ENCODE measurements at regions not wholly inside any gene's neighbourhood (a gene's known extent, or its start where the extent isn't known, plus 50 kb on each side); places are given as distances from the start of the nearest gene placed in this dataset.

DNA sequence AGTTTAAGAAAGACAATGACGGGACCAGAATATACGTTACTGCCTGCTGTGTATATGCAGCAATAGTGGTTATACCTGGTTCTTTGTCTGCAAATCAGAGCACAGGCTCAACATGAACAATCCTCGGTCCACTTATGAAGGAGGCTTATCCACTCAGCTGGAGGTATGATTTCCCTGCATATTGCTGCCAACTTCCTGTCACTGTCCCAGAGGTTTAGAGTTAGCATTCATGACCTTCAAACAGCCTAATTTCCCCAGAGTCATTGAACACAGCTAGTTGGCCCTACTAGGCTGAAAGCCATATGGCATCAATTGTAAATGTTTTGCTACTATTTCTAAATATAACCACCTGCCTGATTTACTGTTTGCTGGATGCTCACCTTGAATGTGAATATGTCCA, 224.9 kb upstream of the ZNF717 start:
- TF ChIP-seq POLR2AphosphoS5 (IDR thresholded peaks at IDR 0.05): no peak
- TF ChIP-seq POLR2A (IDR thresholded peaks at IDR 0.05): no peak
- Histone ChIP-seq H3K4me3 (no peak overlapping the region), H3K4me1 (no peaks in the 10 kb centered on the region), H3K27ac (no peak overlapping the region), H3K36me3 (no peaks in the 10 kb centered on the region), H3K27me3 (no peaks in the 10 kb centered on the region), H3K9me3 (no peaks in the 10 kb centered on the region)
- 80% methylated on average over 3 of the region's 3 CpGs for WGBS, 2 donors
- ATAC-seq (ENCODE audit: low FRiP score in 2 of 2) (no peak), DNase-seq (no peak)

- Histone ChIP-seq H3K9me3 (no peaks in the 10 kb centered on the region), H3K4me1 (no peaks in the 10 kb centered on the region), H3K36me3 (no peaks in the 10 kb centered on the region), H3K4me3 (no peak overlapping the region), H3K27me3 (no peaks in the 10 kb centered on the region), H3K27ac (no peak overlapping the region)
- TF ChIP-seq EP300 (IDR thresholded peaks at IDR 0.05): no peak
- TF ChIP-seq POLR2A (IDR thresholded peaks at IDR 0.05): no peak
- no peak for TF ChIP-seq POLR2AphosphoS5 (IDR thresholded peaks at IDR 0.05)
- no peak for TF ChIP-seq CTCF (IDR thresholded peaks at IDR 0.05)
- DNase-seq: no peak
- no peak for ATAC-seq (ENCODE audit: low FRiP score in 2 of 2)
- 81% methylated on average over 6 of the region's 6 CpGs for WGBS, 2 donors
These were observed 225.8 kb upstream of the ZNF717 start for GRCh38 chr3:76011121-76011520.

DNA sequence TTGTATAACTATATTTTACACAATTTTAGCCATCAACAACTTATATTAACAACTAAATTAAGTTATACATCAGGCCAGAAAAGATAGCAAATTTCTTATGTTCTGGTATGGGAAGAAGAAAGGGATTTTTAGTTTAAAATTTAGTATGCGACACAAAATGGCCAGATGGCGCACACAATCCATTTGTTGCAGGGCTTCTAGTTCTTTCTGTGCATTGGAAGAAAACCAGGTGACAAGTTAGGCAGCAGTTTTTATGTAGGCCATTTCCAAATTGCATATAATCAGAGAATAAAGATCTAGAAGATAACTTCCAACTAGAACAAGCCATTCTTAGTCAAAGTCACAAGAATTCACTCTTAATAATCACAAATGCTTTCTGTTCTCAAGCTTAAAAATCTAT, 230.1 kb upstream of the ZNF717 start:
- H3K9me3 ChIP-seq: no peaks in the 10 kb centered on the region

DNA sequence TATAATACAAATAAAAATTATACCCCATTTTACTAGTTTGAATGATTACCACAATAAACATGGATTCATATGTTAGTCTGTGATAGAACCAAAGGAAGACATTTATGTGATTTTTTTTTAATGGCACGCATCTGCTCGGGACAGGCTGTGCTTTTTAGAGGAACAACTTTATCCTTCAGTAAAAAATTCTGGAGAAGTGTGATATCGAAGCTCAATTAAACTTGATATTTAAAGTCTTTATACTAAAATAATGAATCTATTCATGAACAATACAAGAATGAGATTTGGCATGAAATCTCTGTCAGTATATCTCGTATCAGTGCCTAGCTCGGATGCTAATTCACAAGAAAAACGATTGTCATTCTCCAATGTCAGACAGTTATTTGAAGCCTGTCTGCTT, 230.8 kb upstream of the ZNF717 start:
- no peak for TF ChIP-seq CTCF (IDR thresholded peaks at IDR 0.05)
- TF ChIP-seq POLR2A (IDR thresholded peaks at IDR 0.05): no peak
- TF ChIP-seq POLR2AphosphoS5 (IDR thresholded peaks at IDR 0.05): no peak
- no peak for TF ChIP-seq EP300 (IDR thresholded peaks at IDR 0.05)
- Histone ChIP-seq H3K4me1 (no peaks in the 10 kb centered on the region), H3K27ac (no peak overlapping the region), H3K27me3 (no peaks in the 10 kb centered on the region), H3K4me3 (no peak overlapping the region), H3K9me3 (no peaks in the 10 kb centered on the region), H3K36me3 (no peaks in the 10 kb centered on the region)
- 85 to 90% methylated on average over 6 of the region's 6 CpGs for WGBS, 2 donors
- DNase-seq (no peak), ATAC-seq (ENCODE audit: low FRiP score in 2 of 2) (no peak)

More for the DNA sequence above, 230.1 kb upstream of the ZNF717 start:
- Histone ChIP-seq H3K27ac (no peak overlapping the region), H3K27me3 (no peaks in the 10 kb centered on the region), H3K4me3 (no peak overlapping the region), H3K36me3 (no peaks in the 10 kb centered on the region), H3K4me1 (no peaks in the 10 kb centered on the region)
- ATAC-seq (ENCODE audit: low FRiP score in 2 of 2): no peak
- DNase-seq: no peak
- 94 to 97% methylated on average over 2 of the region's 2 CpGs for WGBS, 2 donors
- no peak for TF ChIP-seq EP300 (IDR thresholded peaks at IDR 0.05)

- no peak for DNase-seq
- Histone ChIP-seq H3K9me3 (no peaks in the 10 kb centered on the region), H3K36me3 (no peaks in the 10 kb centered on the region), H3K4me1 (no peaks in the 10 kb centered on the region), H3K4me3 (no peak overlapping the region), H3K27me3 (no peaks in the 10 kb centered on the region), H3K27ac (no peak overlapping the region)
- 63 to 74% methylated on average over 6 of the region's 6 CpGs for WGBS, 2 donors
- no peak for TF ChIP-seq POLR2A (IDR thresholded peaks at IDR 0.05)
- no peak for TF ChIP-seq POLR2AphosphoS5 (IDR thresholded peaks at IDR 0.05)
- no peak for TF ChIP-seq CTCF (IDR thresholded peaks at IDR 0.05)
- TF ChIP-seq EP300 (IDR thresholded peaks at IDR 0.05): no peak
- no peak for ATAC-seq (ENCODE audit: low FRiP score in 2 of 2)
These were observed 231.6 kb upstream of the ZNF717 start for GRCh38 chr3:76016769-76017439.

DNA sequence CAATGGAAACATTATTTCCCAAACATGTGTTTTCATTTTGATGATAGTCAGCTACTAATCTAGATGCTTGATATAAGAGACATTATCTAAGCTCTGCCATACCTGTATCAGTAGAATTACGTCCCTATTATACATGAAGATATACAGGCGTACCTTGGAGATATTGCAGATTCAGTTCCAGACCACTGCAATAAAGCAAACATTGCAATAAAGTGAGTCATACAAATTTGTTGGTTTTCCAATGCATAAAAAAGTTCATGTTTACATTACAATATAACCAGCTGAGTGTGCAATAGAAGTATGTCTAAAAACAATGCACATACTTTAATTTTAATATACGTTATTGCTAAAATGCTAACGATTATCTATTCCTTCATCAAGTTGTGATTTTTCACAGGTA, 236.0 kb upstream of the ZNF717 start:
- no peak for ATAC-seq (ENCODE audit: low FRiP score in 2 of 2)
- DNase-seq: no peak
- Histone ChIP-seq H3K4me1 (no peaks in the 10 kb centered on the region), H3K9me3 (no peaks in the 10 kb centered on the region), H3K36me3 (no peaks in the 10 kb centered on the region), H3K27me3 (no peaks in the 10 kb centered on the region), H3K27ac (no peak overlapping the region), H3K4me3 (no peak overlapping the region)
- WGBS, 2 donors: 86 to 89% methylated on average over 4 of the region's 4 CpGs
- no peak for TF ChIP-seq POLR2AphosphoS5 (IDR thresholded peaks at IDR 0.05)
- TF ChIP-seq POLR2A (IDR thresholded peaks at IDR 0.05): no peak
- TF ChIP-seq EP300 (IDR thresholded peaks at IDR 0.05): no peak
- no peak for TF ChIP-seq CTCF (IDR thresholded peaks at IDR 0.05)
